A673 (cell line): ENCODE measurements at regions not wholly inside any gene's neighbourhood (a gene's known extent, or its start where the extent isn't known, plus 50 kb on each side); places are given as distances from the start of the nearest gene placed in this dataset.

Experiments
- EZH2 ChIP-seq: fragments of 200-600 bp; sonication (generic); IDR thresholded peaks from 2 replicates; pipeline ENCODE4 v1.6.1; 2017; ENCODE audit warnings: borderline replicate concordance, low read depth, mild to moderate bottlenecking, mixed read lengths, antibody characterized with exemption, low read length; ENCODE audit not compliant: poor library complexity, severe bottlenecking
- TF ChIP-seq, protein P1 (sequence below): fragments of 300-800, 200-600 bp; sonication (generic); conservative IDR thresholded peaks from 2 replicates; pipeline ENCODE4 v1.5.1; 2017; ENCODE audit warnings: low read depth, mild to moderate bottlenecking, antibody characterized with exemption, low read length, moderate library complexity, mixed read lengths

DNA sequence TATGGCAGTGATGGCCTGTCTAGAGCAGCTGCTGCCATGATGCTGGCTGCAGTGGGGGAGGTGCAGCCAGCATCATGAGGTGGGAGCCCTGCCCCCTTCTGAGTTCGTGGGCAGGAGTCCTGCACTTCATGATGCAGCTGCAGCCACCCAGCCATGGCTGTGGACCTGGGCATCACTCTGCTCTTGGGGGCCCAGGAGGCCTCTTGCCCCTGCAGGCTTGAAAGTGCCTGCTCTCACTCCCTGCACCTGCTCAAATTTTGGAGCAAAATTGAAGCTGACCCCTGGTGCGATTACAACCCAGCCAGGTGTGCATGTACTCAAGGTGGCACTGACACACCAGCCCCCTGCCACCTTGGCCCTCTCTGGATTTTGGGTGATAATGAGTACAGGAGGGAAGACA lies 712.9 kb downstream of the NUP35 start:
- TF ChIP-seq EZH2: no peak
- TF ChIP-seq, protein P1, sequence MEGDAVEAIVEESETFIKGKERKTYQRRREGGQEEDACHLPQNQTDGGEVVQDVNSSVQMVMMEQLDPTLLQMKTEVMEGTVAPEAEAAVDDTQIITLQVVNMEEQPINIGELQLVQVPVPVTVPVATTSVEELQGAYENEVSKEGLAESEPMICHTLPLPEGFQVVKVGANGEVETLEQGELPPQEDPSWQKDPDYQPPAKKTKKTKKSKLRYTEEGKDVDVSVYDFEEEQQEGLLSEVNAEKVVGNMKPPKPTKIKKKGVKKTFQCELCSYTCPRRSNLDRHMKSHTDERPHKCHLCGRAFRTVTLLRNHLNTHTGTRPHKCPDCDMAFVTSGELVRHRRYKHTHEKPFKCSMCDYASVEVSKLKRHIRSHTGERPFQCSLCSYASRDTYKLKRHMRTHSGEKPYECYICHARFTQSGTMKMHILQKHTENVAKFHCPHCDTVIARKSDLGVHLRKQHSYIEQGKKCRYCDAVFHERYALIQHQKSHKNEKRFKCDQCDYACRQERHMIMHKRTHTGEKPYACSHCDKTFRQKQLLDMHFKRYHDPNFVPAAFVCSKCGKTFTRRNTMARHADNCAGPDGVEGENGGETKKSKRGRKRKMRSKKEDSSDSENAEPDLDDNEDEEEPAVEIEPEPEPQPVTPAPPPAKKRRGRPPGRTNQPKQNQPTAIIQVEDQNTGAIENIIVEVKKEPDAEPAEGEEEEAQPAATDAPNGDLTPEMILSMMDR: no peak
